ENCODE measurements at regions not wholly inside any gene's neighbourhood (a gene's known extent, or its start where the extent isn't known, plus 50 kb on each side); places are given as distances from the start of the nearest gene placed in this dataset.

DNA sequence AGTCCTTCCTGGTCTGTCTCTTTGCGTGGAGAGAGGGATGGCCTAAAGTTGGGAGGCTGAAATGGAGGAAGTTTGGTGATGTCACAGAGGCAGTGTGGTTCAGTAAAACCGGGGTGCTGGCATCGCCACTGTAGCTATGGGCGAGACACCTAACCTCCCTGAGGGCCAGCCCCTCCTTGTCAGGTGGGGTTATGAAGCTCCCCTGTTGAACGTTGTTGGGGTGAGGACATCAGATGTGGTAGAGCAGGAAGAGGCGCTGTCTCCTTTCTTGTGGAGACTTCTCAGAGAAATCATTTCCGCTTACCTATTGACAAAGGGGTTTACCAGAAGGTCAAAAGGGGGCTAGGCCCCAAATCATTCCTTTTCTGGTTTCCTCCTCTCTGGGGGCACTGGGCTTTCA lies 294.7 kb downstream of the SIPA1L2 start:
- Histone ChIP-seq H3K9me3 (ENCODE audit: control insufficient read depth, insufficient read depth, low read depth, low read length) (no peaks in the 10 kb centered on the region), H3K27me3 (ENCODE audit: control insufficient read depth, insufficient read depth, low read length) (no peaks in the 10 kb centered on the region), H3K4me3 (ENCODE audit: low read depth in 2 of 2, low read length in 2 of 2) (no peak overlapping the region), H3K36me3 (ENCODE audit: control insufficient read depth, insufficient read depth, low read length) (no peaks in the 10 kb centered on the region), H3K27ac (ENCODE audit: low read length) (no peak overlapping the region), H3K4me1 (ENCODE audit: control insufficient read depth, insufficient read depth, low read length) (no peaks in the 10 kb centered on the region)
- no peak for DNase-seq (ENCODE audit: low read depth, low spot score)
- ChIA-PET CTCF (no interaction called here), POLR2A (no interaction called here)
- no TSS peak for BruUV-seq (replicated peaks)
- TF ChIP-seq SIN3A (IDR thresholded peaks at IDR 0.05; ENCODE audit: borderline replicate concordance, insufficient read depth, low read depth, low read length): no peak
- TF ChIP-seq, protein P1, sequence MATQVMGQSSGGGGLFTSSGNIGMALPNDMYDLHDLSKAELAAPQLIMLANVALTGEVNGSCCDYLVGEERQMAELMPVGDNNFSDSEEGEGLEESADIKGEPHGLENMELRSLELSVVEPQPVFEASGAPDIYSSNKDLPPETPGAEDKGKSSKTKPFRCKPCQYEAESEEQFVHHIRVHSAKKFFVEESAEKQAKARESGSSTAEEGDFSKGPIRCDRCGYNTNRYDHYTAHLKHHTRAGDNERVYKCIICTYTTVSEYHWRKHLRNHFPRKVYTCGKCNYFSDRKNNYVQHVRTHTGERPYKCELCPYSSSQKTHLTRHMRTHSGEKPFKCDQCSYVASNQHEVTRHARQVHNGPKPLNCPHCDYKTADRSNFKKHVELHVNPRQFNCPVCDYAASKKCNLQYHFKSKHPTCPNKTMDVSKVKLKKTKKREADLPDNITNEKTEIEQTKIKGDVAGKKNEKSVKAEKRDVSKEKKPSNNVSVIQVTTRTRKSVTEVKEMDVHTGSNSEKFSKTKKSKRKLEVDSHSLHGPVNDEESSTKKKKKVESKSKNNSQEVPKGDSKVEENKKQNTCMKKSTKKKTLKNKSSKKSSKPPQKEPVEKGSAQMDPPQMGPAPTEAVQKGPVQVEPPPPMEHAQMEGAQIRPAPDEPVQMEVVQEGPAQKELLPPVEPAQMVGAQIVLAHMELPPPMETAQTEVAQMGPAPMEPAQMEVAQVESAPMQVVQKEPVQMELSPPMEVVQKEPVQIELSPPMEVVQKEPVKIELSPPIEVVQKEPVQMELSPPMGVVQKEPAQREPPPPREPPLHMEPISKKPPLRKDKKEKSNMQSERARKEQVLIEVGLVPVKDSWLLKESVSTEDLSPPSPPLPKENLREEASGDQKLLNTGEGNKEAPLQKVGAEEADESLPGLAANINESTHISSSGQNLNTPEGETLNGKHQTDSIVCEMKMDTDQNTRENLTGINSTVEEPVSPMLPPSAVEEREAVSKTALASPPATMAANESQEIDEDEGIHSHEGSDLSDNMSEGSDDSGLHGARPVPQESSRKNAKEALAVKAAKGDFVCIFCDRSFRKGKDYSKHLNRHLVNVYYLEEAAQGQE (IDR thresholded peaks at IDR 0.05; ENCODE audit: insufficient read depth in 1 of 2, low read depth in 2 of 2, low read length in 1 of 2): no peak
- TF ChIP-seq, protein P2, sequence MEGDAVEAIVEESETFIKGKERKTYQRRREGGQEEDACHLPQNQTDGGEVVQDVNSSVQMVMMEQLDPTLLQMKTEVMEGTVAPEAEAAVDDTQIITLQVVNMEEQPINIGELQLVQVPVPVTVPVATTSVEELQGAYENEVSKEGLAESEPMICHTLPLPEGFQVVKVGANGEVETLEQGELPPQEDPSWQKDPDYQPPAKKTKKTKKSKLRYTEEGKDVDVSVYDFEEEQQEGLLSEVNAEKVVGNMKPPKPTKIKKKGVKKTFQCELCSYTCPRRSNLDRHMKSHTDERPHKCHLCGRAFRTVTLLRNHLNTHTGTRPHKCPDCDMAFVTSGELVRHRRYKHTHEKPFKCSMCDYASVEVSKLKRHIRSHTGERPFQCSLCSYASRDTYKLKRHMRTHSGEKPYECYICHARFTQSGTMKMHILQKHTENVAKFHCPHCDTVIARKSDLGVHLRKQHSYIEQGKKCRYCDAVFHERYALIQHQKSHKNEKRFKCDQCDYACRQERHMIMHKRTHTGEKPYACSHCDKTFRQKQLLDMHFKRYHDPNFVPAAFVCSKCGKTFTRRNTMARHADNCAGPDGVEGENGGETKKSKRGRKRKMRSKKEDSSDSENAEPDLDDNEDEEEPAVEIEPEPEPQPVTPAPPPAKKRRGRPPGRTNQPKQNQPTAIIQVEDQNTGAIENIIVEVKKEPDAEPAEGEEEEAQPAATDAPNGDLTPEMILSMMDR (IDR thresholded peaks at IDR 0.05): no peak
- TF ChIP-seq TCF7L2 (IDR thresholded peaks at IDR 0.05; ENCODE audit: low read depth, low read length): no peak
- ATAC-seq: no peak
- in situ Hi-C loops (cut with HindIII; ENCODE audit: low pct_unique_long_range_greater_than_20kb, low sequenced_read_pairs): no loop called here
- intact Hi-C loops (cut with micrococcal nuclease; ENCODE audit: unreplicated experiment): no loop called here

DNA sequence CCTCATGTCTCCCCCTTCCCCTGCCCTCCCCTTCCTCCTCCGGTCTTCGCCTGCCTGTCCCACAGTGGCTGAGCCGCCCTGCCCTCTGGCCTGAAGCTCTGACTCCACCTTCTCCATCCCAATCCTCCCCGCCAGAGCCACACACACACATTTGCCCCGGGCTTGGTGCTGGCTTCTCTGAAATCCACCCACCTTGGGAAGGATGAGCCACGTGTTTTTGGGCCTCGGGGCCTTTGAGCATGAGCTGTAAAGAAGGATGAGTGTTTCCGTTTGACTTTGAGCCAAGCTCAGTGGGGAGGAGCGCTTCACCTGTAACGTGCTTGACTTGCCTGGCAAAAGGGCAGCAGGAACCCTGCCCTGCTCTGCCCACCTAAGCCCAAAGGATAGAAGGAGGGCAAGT lies 295.1 kb downstream of the SIPA1L2 start:
- ChIA-PET POLR2A (no interaction called here), CTCF (no interaction called here)
- ATAC-seq (no peak), DNase-seq (ENCODE audit: low read depth, low spot score) (no peak)
- TF ChIP-seq, protein P1 (IDR thresholded peaks at IDR 0.05; ENCODE audit: insufficient read depth in 1 of 2, low read depth in 2 of 2, low read length in 1 of 2): no peak
- TF ChIP-seq POLR2AphosphoS5 (IDR thresholded peaks at IDR 0.05; ENCODE audit: low read depth, low read length): no peak
- TF ChIP-seq TCF7L2 (IDR thresholded peaks at IDR 0.05; ENCODE audit: low read depth, low read length): no peak
- TF ChIP-seq SIN3A (IDR thresholded peaks at IDR 0.05; ENCODE audit: borderline replicate concordance, insufficient read depth, low read depth, low read length): no peak
- TF ChIP-seq, protein P2 (IDR thresholded peaks at IDR 0.05): no peak
- no peaks in the 10 kb centered on the region for H3K36me3 ChIP-seq (ENCODE audit: control insufficient read depth, insufficient read depth, low read length)
- intact Hi-C loops (cut with micrococcal nuclease; ENCODE audit: unreplicated experiment) (no loop called here), in situ Hi-C loops (cut with HindIII; ENCODE audit: low pct_unique_long_range_greater_than_20kb, low sequenced_read_pairs) (no loop called here)
- H3K27me3 ChIP-seq (ENCODE audit: control insufficient read depth, insufficient read depth, low read length): no peaks in the 10 kb centered on the region
- no peaks in the 10 kb centered on the region for H3K9me3 ChIP-seq (ENCODE audit: control insufficient read depth, insufficient read depth, low read depth, low read length)
- H3K27ac ChIP-seq (ENCODE audit: low read length): no peak overlapping the region
- no peak overlapping the region for H3K4me3 ChIP-seq (ENCODE audit: low read depth in 2 of 2, low read length in 2 of 2)
- no TSS peak for BruUV-seq (replicated peaks)
- H3K4me1 ChIP-seq (ENCODE audit: control insufficient read depth, insufficient read depth, low read length): no peaks in the 10 kb centered on the region
